SK-N-SH (cell line): ENCODE measurements at regions not wholly inside any gene's neighbourhood (a gene's known extent, or its start where the extent isn't known, plus 50 kb on each side); places are given as distances from the start of the nearest gene placed in this dataset.

ENCODE experiments used
- EP300 ChIP-seq, 2 experiments: IDR thresholded peaks; 2 replicates each; pipeline versions ENCODE4 v1.4.0 to v1.6.1; 2012; ENCODE audit warnings: borderline replicate concordance in 1 of 2, low read depth in 1 of 2, low read length in 1 of 2
- FOXJ3 ChIP-seq: sonication (generic); formaldehyde crosslinking; IDR thresholded peaks from 2 replicates; pipeline ENCODE4 v1.5.1; 2020; ENCODE audit warnings: mild to moderate bottlenecking, missing genetic modification reagents
- GABPA ChIP-seq: IDR thresholded peaks from 2 replicates; pipeline ENCODE4 v1.4.0; 2012; ENCODE audit warnings: low read depth, mild to moderate bottlenecking
- NRF1 ChIP-seq: IDR thresholded peaks from 2 replicates; pipeline ENCODE4 v1.6.1; 2012; ENCODE audit warnings: low read depth, mild to moderate bottlenecking, low read length
- RAD21 ChIP-seq: IDR thresholded peaks from 2 replicates; pipeline ENCODE4 v1.6.1; 2012; ENCODE audit warnings: mild to moderate bottlenecking, low read length
- RCOR1 ChIP-seq: fragments of 150-350 bp; IDR thresholded peaks from 2 replicates; pipeline ENCODE4 v1.6.1; 2017; ENCODE audit warnings: antibody characterized with exemption, low read length
- SIN3A ChIP-seq: IDR thresholded peaks from 2 replicates; pipeline ENCODE4 v1.6.1; 2012; ENCODE audit warnings: low read depth, mild to moderate bottlenecking, low read length, moderate library complexity, borderline replicate concordance
- SMC3 ChIP-seq: IDR thresholded peaks from 2 replicates; pipeline ENCODE4 v1.6.1; 2012; ENCODE audit warnings: low read depth, low read length, improper control_type of control experiment
- TAF1 ChIP-seq: IDR thresholded peaks from 2 replicates; pipeline ENCODE4 v1.6.1; 2012; ENCODE audit warnings: low read depth, mild to moderate bottlenecking, low read length, moderate library complexity, borderline replicate concordance
- TCF12 ChIP-seq: IDR thresholded peaks from 2 replicates; pipeline ENCODE4 v1.4.0; 2012
- YY1 ChIP-seq: IDR thresholded peaks from 2 replicates; pipeline ENCODE4 v1.4.0; 2012; ENCODE audit warnings: low read depth, mild to moderate bottlenecking
- ZBTB33 ChIP-seq: IDR thresholded peaks from 2 replicates; pipeline ENCODE4 v1.4.0; 2012; ENCODE audit warnings: low read depth, borderline replicate concordance
- TF ChIP-seq, protein P1 (sequence below): fragments of 200-600 bp; sonication (generic); IDR thresholded peaks from 2 replicates; pipeline ENCODE4 v1.6.1; 2017; ENCODE audit warnings: antibody characterized with exemption, mild to moderate bottlenecking, moderate library complexity

GRCh38 chr14:44657696-44658388, 150.8 kb upstream of the FSCB start:
- TF ChIP-seq YY1 (no peak), ZBTB33 (no peak), SIN3A (no peak), EP300 (IDR thresholded peaks at IDR 0.05; ENCODE audit: borderline replicate concordance in 1 of 2, low read depth in 1 of 2, low read length in 1 of 2) (no peak), RAD21 (peak; percentile 12; the same call in 1 of the 2 replicates), FOXJ3 (CRISPR knock-in tag) (no peak), NRF1 (no peak), SMC3 (no peak), TCF12 (no peak), TAF1 (no peak), RCOR1 (no peak), GABPA (no peak)
- TF ChIP-seq, protein P1, sequence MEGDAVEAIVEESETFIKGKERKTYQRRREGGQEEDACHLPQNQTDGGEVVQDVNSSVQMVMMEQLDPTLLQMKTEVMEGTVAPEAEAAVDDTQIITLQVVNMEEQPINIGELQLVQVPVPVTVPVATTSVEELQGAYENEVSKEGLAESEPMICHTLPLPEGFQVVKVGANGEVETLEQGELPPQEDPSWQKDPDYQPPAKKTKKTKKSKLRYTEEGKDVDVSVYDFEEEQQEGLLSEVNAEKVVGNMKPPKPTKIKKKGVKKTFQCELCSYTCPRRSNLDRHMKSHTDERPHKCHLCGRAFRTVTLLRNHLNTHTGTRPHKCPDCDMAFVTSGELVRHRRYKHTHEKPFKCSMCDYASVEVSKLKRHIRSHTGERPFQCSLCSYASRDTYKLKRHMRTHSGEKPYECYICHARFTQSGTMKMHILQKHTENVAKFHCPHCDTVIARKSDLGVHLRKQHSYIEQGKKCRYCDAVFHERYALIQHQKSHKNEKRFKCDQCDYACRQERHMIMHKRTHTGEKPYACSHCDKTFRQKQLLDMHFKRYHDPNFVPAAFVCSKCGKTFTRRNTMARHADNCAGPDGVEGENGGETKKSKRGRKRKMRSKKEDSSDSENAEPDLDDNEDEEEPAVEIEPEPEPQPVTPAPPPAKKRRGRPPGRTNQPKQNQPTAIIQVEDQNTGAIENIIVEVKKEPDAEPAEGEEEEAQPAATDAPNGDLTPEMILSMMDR: peak; percentile 28
